ENCODE measurements at regions not wholly inside any gene's neighbourhood (a gene's known extent, or its start where the extent isn't known, plus 50 kb on each side); places are given as distances from the start of the nearest gene placed in this dataset.

DNA sequence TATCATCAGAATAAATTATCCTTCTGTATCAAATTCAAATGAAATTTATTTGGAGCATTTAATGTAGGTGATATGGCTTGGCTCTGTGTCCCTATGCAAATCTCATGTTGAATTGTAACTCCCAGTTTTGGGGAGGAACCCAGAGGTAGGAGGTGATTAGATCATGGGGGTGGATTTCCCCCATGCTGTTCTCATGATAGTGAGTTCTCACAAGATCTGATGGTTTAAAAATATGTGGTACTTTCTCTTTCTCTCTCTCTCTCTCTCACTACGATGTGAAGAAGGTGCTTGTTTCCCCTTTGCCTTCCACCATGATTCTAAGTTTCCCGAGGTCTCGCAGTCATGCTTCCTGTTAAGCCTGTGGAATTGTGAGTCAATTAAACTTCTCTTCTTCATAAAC lies 678.4 kb upstream of the RGMB start:
- Mint-ChIP-seq H3K4me3 (ENCODE audit: unreplicated experiment) (no peak overlapping the region), H3K36me3 (ENCODE audit: unreplicated experiment) (no peaks in the 10 kb centered on the region), H3K27ac (ENCODE audit: unreplicated experiment) (no peak overlapping the region), H3K9me3 (ENCODE audit: unreplicated experiment) (no peaks in the 10 kb centered on the region), H3K27me3 (ENCODE audit: unreplicated experiment) (no peaks in the 10 kb centered on the region), H3K4me1 (ENCODE audit: unreplicated experiment) (peaks cover 6% of the 10 kb centered on the region)
- TF ChIP-seq CTCF (IDR thresholded peaks at IDR 0.05) = no peak
- DNase-seq (ENCODE audit: extremely low spot score, unreplicated experiment) = no peak

DNA sequence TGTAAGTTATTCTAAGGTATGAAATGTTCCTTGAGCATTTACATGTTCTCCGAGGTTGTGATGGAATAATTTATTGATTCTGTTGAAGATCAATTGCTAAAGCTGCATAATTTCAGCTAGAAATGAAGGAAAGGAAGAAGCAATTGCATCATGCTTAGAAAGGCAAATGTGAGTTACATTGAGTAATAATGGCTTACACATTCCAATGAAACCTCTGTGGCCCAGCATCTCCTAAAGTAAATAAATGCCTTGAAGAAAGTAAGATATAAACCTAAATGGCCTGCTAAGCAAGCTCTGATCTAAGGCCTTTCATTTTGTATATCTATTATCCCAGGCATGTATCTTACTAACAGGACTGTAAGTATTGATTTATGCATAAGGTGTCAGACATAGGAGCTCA lies 677.3 kb upstream of the RGMB start:
- no peaks in the 10 kb centered on the region for H3K27me3 Mint-ChIP-seq (ENCODE audit: unreplicated experiment)
- peaks cover 6% of the 10 kb centered on the region for H3K4me1 Mint-ChIP-seq (ENCODE audit: unreplicated experiment)
- H3K9me3 Mint-ChIP-seq (ENCODE audit: unreplicated experiment) = no peaks in the 10 kb centered on the region
- no peaks in the 10 kb centered on the region for H3K36me3 Mint-ChIP-seq (ENCODE audit: unreplicated experiment)
- DNase-seq (ENCODE audit: extremely low spot score, unreplicated experiment) = no peak
- no peak overlapping the region for H3K27ac Mint-ChIP-seq (ENCODE audit: unreplicated experiment)
- no peak for TF ChIP-seq CTCF (IDR thresholded peaks at IDR 0.05)
- no peak overlapping the region for H3K4me3 Mint-ChIP-seq (ENCODE audit: unreplicated experiment)

- Mint-ChIP-seq H3K36me3 (ENCODE audit: unreplicated experiment) (no peaks in the 10 kb centered on the region), H3K4me1 (ENCODE audit: unreplicated experiment) (peaks cover 13% of the 10 kb centered on the region), H3K9me3 (ENCODE audit: unreplicated experiment) (peaks cover 3% of the 10 kb centered on the region), H3K4me3 (ENCODE audit: unreplicated experiment) (no peak overlapping the region), H3K27me3 (ENCODE audit: unreplicated experiment) (no peaks in the 10 kb centered on the region), H3K27ac (ENCODE audit: unreplicated experiment) (no peak overlapping the region)
- DNase-seq (ENCODE audit: extremely low spot score, unreplicated experiment) = no peak
- TF ChIP-seq CTCF (IDR thresholded peaks at IDR 0.05) = no peak
Observed at GRCh38 chr5:98099448-98100105, 673.9 kb upstream of the RGMB start.

DNA sequence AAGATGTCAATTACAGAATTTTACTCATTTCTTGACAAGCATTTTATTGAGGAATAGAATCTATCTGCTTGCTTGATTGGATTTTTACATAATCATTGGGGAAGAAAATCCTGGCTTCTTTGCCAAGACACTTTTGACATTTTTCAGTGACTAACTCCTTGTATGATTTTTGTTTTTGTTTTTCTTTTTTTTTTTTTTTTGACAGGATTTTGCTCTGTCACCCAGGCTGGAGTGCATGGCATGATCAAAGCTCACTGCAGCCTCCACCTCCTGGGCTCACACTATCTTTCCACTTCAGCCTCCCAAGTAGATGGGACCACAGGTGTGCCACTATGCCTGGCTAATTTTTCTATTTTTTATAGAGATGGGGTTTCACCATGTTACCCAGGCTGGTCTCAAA lies 672.3 kb upstream of the RGMB start:
- no peak overlapping the region for H3K27ac Mint-ChIP-seq (ENCODE audit: unreplicated experiment)
- peaks cover 28% of the 10 kb centered on the region for H3K4me1 Mint-ChIP-seq (ENCODE audit: unreplicated experiment)
- H3K36me3 Mint-ChIP-seq (ENCODE audit: unreplicated experiment) = no peaks in the 10 kb centered on the region
- no peak overlapping the region for H3K4me3 Mint-ChIP-seq (ENCODE audit: unreplicated experiment)
- no peak for TF ChIP-seq CTCF (IDR thresholded peaks at IDR 0.05)
- DNase-seq (ENCODE audit: extremely low spot score, unreplicated experiment) = no peak
- peaks cover 3% of the 10 kb centered on the region for H3K9me3 Mint-ChIP-seq (ENCODE audit: unreplicated experiment)
- H3K27me3 Mint-ChIP-seq (ENCODE audit: unreplicated experiment) = no peaks in the 10 kb centered on the region

GRCh38 chr5:98102936-98103335 lies 670.5 kb upstream of the RGMB start:
- no peaks in the 10 kb centered on the region for H3K27me3 Mint-ChIP-seq (ENCODE audit: unreplicated experiment)
- H3K9me3 Mint-ChIP-seq (ENCODE audit: unreplicated experiment) = peaks cover 3% of the 10 kb centered on the region
- no peak for DNase-seq (ENCODE audit: extremely low spot score, unreplicated experiment)
- H3K4me1 Mint-ChIP-seq (ENCODE audit: unreplicated experiment) = peaks cover 41% of the 10 kb centered on the region
- H3K27ac Mint-ChIP-seq (ENCODE audit: unreplicated experiment) = no peak overlapping the region
- TF ChIP-seq CTCF (IDR thresholded peaks at IDR 0.05) = no peak
- H3K4me3 Mint-ChIP-seq (ENCODE audit: unreplicated experiment) = no peak overlapping the region
- no peaks in the 10 kb centered on the region for H3K36me3 Mint-ChIP-seq (ENCODE audit: unreplicated experiment)

All from osteocyte (in vitro differentiated cells).